GM21515 (cell line): ENCODE measurements at regions not wholly inside any gene's neighbourhood (a gene's known extent, or its start where the extent isn't known, plus 50 kb on each side); places are given as distances from the start of the nearest gene placed in this dataset.
A peak's percentile ranks its signal among the peaks of the same experiment; 100 is the strongest.
"Not testable (repeated sequence)": the region's sequence is repeated elsewhere in the genome, so short reads cannot be mapped to it uniquely, and the experiment has no call there.

Experiments used
- ATAC-seq: cut with Tn5 transposase; IDR thresholded peaks from one replicate; pipeline ENCODE4 v1.9.1; 2021; ENCODE audit not compliant: unreplicated experiment

GRCh38 chr14:77985211-77985615 lies 185.0 kb upstream of the NRXN3 start:
- ATAC-seq = no peak

GRCh38 chr14:77986773-77987172 lies 183.4 kb upstream of the NRXN3 start:
- no peak for ATAC-seq

GRCh38 chr14:77988096-77988870 lies 181.9 kb upstream of the NRXN3 start:
- no peak for ATAC-seq

GRCh38 chr14:77988970-77989369 lies 181.2 kb upstream of the NRXN3 start:
- no peak for ATAC-seq

GRCh38 chr14:77989441-77989991 lies 180.7 kb upstream of the NRXN3 start:
- no peak for ATAC-seq

- no peak for ATAC-seq
Measured at GRCh38 chr14:77990337-77990736, 179.8 kb upstream of the NRXN3 start.

GRCh38 chr14:77991128-77991772 lies 178.9 kb upstream of the NRXN3 start:
- ATAC-seq = no peak

- peak; percentile 90 for ATAC-seq
Measured at GRCh38 chr14:78005325-78005724, 164.8 kb upstream of the NRXN3 start.

GRCh38 chr14:78007160-78007559 lies 163.0 kb upstream of the NRXN3 start:
- ATAC-seq = no peak

GRCh38 chr14:78010688-78011087 lies 159.5 kb upstream of the NRXN3 start:
- no peak for ATAC-seq

GRCh38 chr14:78013911-78014310 lies 156.3 kb upstream of the NRXN3 start:
- ATAC-seq = not testable (repeated sequence)

- no peak for ATAC-seq
Measured at GRCh38 chr14:78016532-78016931, 153.6 kb upstream of the NRXN3 start.

- ATAC-seq = no peak
Measured at GRCh38 chr14:78018283-78018682, 151.9 kb upstream of the NRXN3 start.

GRCh38 chr14:78022059-78022458 lies 148.1 kb upstream of the NRXN3 start:
- peak; percentile 92 for ATAC-seq

- no peak for ATAC-seq
Measured at GRCh38 chr14:78023112-78023511, 147.1 kb upstream of the NRXN3 start.

- ATAC-seq = no peak
Measured at GRCh38 chr14:78028471-78028870, 141.7 kb upstream of the NRXN3 start.

GRCh38 chr14:78029601-78030372 lies 140.4 kb upstream of the NRXN3 start:
- ATAC-seq = no peak

GRCh38 chr14:78043349-78043748 lies 126.8 kb upstream of the NRXN3 start:
- ATAC-seq = no peak

- ATAC-seq = no peak
Measured at GRCh38 chr14:78048120-78048519, 122.1 kb upstream of the NRXN3 start.

- not testable (repeated sequence) for ATAC-seq
Measured at GRCh38 chr14:78056890-78057289, 113.3 kb upstream of the NRXN3 start.

GRCh38 chr14:78070344-78070743 lies 99.8 kb upstream of the NRXN3 start:
- ATAC-seq = no peak
